ENCODE measurements at regions not wholly inside any gene's neighbourhood (a gene's known extent, or its start where the extent isn't known, plus 50 kb on each side); places are given as distances from the start of the nearest gene placed in this dataset.

DNA sequence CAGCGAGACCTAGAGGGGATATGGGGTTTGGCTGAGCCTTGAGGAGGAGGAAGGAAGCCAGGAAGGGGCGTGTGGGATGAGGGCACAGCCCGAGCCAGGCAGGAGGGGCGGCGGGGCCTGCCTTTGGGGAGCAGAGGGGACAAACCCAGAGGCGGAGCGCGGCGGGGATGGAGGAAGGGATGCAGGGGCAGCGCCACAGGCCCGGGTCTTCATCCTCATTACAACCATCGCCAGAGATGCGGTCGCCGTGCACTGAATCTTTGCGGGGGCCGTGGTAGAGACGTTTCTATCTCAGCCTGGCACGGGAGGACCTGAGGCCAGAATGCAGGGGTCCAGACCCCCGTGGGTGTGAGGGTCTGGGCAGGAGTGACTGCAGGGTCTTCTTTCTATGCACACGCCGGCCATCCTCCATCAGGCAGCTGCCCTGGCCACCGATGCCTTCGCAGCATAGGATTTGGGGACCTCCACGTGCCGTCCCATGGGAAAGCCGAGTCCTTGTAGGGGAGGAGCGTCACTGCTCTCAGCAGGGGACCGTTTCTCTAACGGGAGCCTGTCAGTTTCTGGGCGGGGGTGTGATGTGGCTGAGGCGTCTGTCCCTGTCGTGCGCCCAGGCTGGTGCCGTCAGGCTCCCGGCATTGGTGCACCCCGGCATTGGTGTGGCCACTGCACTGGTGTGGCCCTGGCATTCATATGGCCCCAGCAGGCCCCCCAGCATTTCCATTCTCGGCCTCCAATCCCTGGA, 1267.9 kb downstream of the BRD1 start:
- H3K27ac ChIP-seq, result no peak overlapping the region
- H3K27me3 ChIP-seq, result peaks cover 0 to 40% (median 3%) of the 10 kb centered on the region in 3 donors
- no peak overlapping the region for H3K4me3 ChIP-seq
- H3K4me1 ChIP-seq, result no peaks in the 10 kb centered on the region
- intact Hi-C loops (cut with DNase I; ENCODE audit: low total_unique reads), result no loop called here
- 79 to 83% (median 81%) methylated on average over 26 to 38 of the region's 38 CpGs for WGBS, 5 donors
- H3K36me3 ChIP-seq, result no peaks in the 10 kb centered on the region
- H3K9me3 ChIP-seq, result no peaks in the 10 kb centered on the region
- DNase-seq, result no peak
- TF ChIP-seq POLR2A (IDR thresholded peaks at IDR 0.05) (no peak), POLR2AphosphoS5 (IDR thresholded peaks at IDR 0.05) (no peak), EP300 (IDR thresholded peaks at IDR 0.05) (no peak)
- TF ChIP-seq, protein P1, sequence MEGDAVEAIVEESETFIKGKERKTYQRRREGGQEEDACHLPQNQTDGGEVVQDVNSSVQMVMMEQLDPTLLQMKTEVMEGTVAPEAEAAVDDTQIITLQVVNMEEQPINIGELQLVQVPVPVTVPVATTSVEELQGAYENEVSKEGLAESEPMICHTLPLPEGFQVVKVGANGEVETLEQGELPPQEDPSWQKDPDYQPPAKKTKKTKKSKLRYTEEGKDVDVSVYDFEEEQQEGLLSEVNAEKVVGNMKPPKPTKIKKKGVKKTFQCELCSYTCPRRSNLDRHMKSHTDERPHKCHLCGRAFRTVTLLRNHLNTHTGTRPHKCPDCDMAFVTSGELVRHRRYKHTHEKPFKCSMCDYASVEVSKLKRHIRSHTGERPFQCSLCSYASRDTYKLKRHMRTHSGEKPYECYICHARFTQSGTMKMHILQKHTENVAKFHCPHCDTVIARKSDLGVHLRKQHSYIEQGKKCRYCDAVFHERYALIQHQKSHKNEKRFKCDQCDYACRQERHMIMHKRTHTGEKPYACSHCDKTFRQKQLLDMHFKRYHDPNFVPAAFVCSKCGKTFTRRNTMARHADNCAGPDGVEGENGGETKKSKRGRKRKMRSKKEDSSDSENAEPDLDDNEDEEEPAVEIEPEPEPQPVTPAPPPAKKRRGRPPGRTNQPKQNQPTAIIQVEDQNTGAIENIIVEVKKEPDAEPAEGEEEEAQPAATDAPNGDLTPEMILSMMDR (IDR thresholded peaks at IDR 0.05), result no peak

DNA sequence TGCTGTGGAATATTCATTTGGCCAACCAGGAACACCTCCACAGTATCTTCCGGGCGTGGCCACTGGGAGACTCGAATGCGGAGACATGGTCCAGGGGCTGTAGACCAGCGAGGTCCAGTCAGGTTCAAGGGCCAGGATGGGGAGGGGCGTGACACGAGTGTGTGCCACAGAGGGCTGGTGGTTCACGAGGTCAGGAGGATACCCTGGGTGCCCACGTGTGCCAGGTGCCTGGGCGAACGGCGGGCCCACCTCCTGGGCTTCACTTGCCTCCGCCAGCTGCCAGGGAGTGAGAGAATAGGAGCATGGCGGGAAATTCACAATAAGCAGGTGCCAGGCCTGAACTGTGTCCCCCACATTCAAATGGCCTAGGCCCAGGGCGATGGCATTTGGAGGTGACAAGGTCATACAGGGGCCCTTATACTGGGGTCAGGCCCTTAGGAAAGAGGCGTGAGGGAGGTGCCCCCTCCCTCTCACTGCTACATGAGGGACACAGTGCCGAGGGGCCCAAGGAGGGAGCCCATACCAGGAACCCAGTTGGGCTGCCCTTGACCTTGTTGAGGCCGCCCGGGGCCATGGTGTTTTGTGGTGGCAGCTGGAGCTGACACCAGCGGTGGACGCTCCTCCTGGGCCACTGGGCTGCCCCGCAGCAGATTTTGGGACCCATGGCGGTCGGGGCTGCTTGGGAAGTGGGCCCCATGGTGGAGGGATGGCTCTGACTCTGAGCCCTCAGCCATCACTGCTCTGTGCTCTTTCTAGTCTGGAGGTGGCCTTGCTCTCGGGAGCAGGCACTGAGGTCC, 1268.9 kb downstream of the BRD1 start:
- no peak for DNase-seq
- 87 to 96% (median 89%) methylated on average over 8 to 25 of the region's 25 CpGs for whole genome bisulfite sequencing, 5 donors
- Histone ChIP-seq H3K4me1 (no peaks in the 10 kb centered on the region), H3K27me3 (peaks cover 0 to 36% (median 5%) of the 10 kb centered on the region in 3 donors), H3K9me3 (no peaks in the 10 kb centered on the region), H3K27ac (no peak overlapping the region), H3K36me3 (no peaks in the 10 kb centered on the region), H3K4me3 (no peak overlapping the region)
- intact Hi-C loops (cut with DNase I; ENCODE audit: low total_unique reads), result no loop called here
- TF ChIP-seq, protein P1 (IDR thresholded peaks at IDR 0.05), result no peak
- TF ChIP-seq EP300 (IDR thresholded peaks at IDR 0.05), result no peak
- TF ChIP-seq POLR2A (IDR thresholded peaks at IDR 0.05), result no peak
- no peak for TF ChIP-seq POLR2AphosphoS5 (IDR thresholded peaks at IDR 0.05)

DNA sequence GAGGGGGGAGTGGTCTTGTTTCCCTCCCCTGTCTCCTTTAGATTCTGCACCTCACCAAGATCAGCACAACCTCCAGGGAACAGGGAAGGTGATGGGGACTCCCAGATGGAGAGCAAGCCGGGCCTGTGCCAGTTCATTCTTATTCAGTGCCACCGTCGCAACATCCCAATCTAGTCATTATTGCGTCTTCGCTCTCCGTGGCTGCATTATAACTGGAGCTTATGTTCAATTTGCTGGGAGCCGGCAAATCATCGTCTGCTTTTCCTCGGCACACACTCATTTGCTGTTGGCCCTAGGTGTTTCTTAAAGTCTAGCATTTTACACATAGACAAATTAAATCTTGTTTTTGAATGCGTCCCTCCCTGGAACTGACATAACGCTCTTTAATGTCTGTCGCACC, 1269.7 kb downstream of the BRD1 start:
- no peak for DNase-seq
- H3K36me3 ChIP-seq, result no peaks in the 10 kb centered on the region
- H3K4me1 ChIP-seq, result no peaks in the 10 kb centered on the region
- no peak overlapping the region for H3K27ac ChIP-seq
- intact Hi-C loops (cut with DNase I; ENCODE audit: low total_unique reads), result no loop called here
- no peaks in the 10 kb centered on the region for H3K9me3 ChIP-seq
- TF ChIP-seq, protein P1 (IDR thresholded peaks at IDR 0.05), result no peak
- TF ChIP-seq POLR2AphosphoS5 (IDR thresholded peaks at IDR 0.05) (no peak), POLR2A (IDR thresholded peaks at IDR 0.05) (no peak), EP300 (IDR thresholded peaks at IDR 0.05) (no peak)
- no peak overlapping the region for H3K4me3 ChIP-seq
- 94 to 96% (median 96%) methylated on average over 12 of the region's 12 CpGs for WGBS, 5 donors
- peaks cover 0 to 37% (median 9%) of the 10 kb centered on the region in 3 donors for H3K27me3 ChIP-seq

DNA sequence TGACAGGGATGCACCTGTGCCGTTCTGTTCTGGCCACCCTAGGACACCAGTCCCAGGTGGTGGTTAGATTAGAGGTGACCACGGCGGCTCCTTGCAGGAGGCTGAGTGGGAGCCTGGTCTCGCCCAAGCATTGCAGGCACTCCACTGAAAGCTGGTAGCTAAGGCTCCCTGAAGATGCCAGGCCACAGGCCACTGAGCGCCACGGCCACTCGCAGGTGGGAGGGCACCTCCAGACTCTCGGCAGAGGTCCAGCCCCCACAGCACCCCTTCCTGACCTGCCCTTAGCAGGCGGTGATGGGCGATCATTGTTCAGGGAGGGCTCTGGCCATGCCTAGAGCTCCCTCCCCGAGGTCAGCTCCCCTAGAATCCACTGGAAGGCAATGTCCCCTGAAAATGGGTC, 1270.2 kb downstream of the BRD1 start:
- DNase-seq, result no peak
- WGBS, 5 donors, result 84 to 93% (median 87%) methylated on average over 6 to 11 of the region's 11 CpGs
- Histone ChIP-seq H3K4me1 (no peaks in the 10 kb centered on the region), H3K4me3 (no peak overlapping the region), H3K27ac (no peak overlapping the region), H3K36me3 (no peaks in the 10 kb centered on the region), H3K27me3 (peaks cover 0 to 37% (median 9%) of the 10 kb centered on the region in 3 donors), H3K9me3 (no peaks in the 10 kb centered on the region)
- intact Hi-C loops (cut with DNase I; ENCODE audit: low total_unique reads), result no loop called here
- TF ChIP-seq EP300 (IDR thresholded peaks at IDR 0.05) (no peak), POLR2AphosphoS5 (IDR thresholded peaks at IDR 0.05) (no peak), POLR2A (IDR thresholded peaks at IDR 0.05) (no peak)
- TF ChIP-seq, protein P1 (IDR thresholded peaks at IDR 0.05), result no peak
